ENCODE measurements at regions not wholly inside any gene's neighbourhood (a gene's known extent, or its start where the extent isn't known, plus 50 kb on each side); places are given as distances from the start of the nearest gene placed in this dataset.

DNA sequence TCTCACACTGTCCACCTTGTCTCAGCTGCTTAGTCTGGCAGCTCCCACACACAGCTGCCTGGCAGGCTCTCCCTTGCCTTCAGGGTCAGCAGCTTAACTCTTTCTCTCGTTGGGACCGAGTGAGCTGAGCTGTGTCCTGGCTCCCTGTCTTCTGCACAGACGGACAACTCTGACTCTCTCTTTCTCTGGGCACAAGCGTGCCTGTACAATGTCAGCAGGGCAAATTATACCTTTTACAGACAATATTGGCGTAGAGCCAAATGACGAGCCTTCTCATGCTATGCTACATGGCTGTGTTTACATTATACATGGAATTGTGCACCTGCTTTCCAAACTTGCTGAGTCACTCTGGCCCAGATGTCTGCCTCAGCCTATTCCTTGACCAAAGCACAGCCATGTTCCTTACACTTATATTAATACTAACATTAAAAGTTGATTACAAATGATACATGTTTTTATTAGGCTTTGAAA is 188.6 kb downstream of the CYLC2 start:
- Histone ChIP-seq H3K27ac (ENCODE audit: low read depth, low read length) (no peak overlapping the region), H4K20me1 (ENCODE audit: insufficient read depth, low read length) (no peaks in the 10 kb centered on the region), H3K27me3 (ENCODE audit: insufficient read depth, low read length) (no peaks in the 10 kb centered on the region), H2AFZ (ENCODE audit: low read length) (no peak overlapping the region), H3K4me2 (ENCODE audit: insufficient read depth, low read length) (no peak overlapping the region), H3K4me3 (ENCODE audit: insufficient read depth, low read length) (no peak overlapping the region), H3K79me2 (ENCODE audit: insufficient read depth, low read length) (no peaks in the 10 kb centered on the region), H3K9me3 (ENCODE audit: low read depth, low read length) (peaks cover 7% of the 10 kb centered on the region), H3K36me3 (ENCODE audit: insufficient read depth, low read length) (no peaks in the 10 kb centered on the region), H3K4me1 (ENCODE audit: insufficient read depth, low read length) (no peaks in the 10 kb centered on the region)
- DNase-seq (ENCODE audit: insufficient read length, low spot score, missing footprints) = no peak
- TF ChIP-seq, protein P1, sequence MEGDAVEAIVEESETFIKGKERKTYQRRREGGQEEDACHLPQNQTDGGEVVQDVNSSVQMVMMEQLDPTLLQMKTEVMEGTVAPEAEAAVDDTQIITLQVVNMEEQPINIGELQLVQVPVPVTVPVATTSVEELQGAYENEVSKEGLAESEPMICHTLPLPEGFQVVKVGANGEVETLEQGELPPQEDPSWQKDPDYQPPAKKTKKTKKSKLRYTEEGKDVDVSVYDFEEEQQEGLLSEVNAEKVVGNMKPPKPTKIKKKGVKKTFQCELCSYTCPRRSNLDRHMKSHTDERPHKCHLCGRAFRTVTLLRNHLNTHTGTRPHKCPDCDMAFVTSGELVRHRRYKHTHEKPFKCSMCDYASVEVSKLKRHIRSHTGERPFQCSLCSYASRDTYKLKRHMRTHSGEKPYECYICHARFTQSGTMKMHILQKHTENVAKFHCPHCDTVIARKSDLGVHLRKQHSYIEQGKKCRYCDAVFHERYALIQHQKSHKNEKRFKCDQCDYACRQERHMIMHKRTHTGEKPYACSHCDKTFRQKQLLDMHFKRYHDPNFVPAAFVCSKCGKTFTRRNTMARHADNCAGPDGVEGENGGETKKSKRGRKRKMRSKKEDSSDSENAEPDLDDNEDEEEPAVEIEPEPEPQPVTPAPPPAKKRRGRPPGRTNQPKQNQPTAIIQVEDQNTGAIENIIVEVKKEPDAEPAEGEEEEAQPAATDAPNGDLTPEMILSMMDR (IDR thresholded peaks at IDR 0.05; ENCODE audit: extremely low read depth, low read depth, low read length) = no peak

DNA sequence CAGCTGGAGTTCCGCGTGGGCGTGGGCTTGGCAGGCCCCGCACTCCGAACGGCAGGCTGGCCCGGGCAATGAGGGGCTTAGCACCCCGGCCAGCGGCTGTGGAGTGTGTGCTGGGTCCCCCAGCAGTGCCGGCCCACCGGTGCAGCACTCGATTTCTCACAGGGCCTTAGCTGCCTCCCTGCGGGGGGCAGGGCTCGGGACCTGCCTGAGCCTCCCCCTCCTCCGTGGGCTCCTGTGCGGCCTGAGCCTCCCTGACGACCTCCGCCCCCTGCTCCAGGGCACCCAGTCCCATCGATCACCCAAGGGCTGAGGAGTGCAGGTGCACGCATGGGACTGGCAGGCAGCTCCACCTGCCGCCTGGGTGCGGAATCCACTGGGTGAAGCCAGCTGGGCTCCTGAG is 191.8 kb downstream of the CYLC2 start:
- Histone ChIP-seq H3K4me3 (ENCODE audit: insufficient read depth, low read length) (no peak overlapping the region), H3K4me2 (ENCODE audit: insufficient read depth, low read length) (no peak overlapping the region)
- DNase-seq (ENCODE audit: insufficient read length, low spot score, missing footprints) = no peak

DNA sequence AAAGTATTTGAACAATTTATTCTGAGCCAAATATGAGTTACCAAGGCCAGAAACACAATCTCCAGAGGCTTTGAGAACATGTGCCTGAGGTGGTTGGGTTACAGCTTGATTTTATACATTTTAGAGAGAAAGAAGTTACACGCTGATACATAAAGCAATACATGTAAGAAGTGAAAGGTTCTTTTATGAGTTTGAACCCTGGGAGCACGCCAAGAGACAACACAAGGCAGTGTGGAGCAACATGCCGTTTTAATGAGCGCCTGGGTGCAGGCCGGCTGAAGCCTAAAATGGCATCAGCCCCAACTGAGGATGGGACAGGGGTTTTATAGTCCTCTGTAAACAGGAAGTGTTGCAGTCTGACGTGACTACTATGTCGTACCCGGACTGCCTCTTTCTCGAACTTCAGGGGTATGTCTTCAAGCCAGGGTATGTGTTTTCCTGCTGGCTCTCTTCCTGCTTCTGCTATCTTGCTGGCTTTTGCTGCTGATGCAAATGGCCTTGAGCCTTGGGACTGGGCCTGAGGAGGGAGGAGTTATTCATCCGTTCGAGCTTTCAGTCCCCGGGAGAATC is 193.7 kb downstream of the CYLC2 start:
- H4K20me1 ChIP-seq (ENCODE audit: insufficient read depth, low read length) = no peaks in the 10 kb centered on the region
- H3K4me1 ChIP-seq (ENCODE audit: insufficient read depth, low read length) = no peaks in the 10 kb centered on the region
- H3K4me2 ChIP-seq (ENCODE audit: insufficient read depth, low read length) = no peak overlapping the region
- DNase-seq (ENCODE audit: insufficient read length, low spot score, missing footprints) = no peak
- H3K27me3 ChIP-seq (ENCODE audit: insufficient read depth, low read length) = no peaks in the 10 kb centered on the region
- TF ChIP-seq, protein P1 (IDR thresholded peaks at IDR 0.05; ENCODE audit: extremely low read depth, low read depth, low read length) = no peak
- H3K9me3 ChIP-seq (ENCODE audit: low read depth, low read length) = peaks cover 2% of the 10 kb centered on the region
- no peaks in the 10 kb centered on the region for H3K79me2 ChIP-seq (ENCODE audit: insufficient read depth, low read length)
- H3K36me3 ChIP-seq (ENCODE audit: insufficient read depth, low read length) = no peaks in the 10 kb centered on the region
- H3K4me3 ChIP-seq (ENCODE audit: insufficient read depth, low read length) = no peak overlapping the region
- no peak overlapping the region for H2AFZ ChIP-seq (ENCODE audit: low read length)
- H3K27ac ChIP-seq (ENCODE audit: low read depth, low read length) = no peak overlapping the region

More for the DNA sequence above, 191.8 kb downstream of the CYLC2 start:
- no peaks in the 10 kb centered on the region for H3K36me3 ChIP-seq (ENCODE audit: insufficient read depth, low read length)
- H3K27ac ChIP-seq (ENCODE audit: low read depth, low read length) = no peak overlapping the region
- no peaks in the 10 kb centered on the region for H3K4me1 ChIP-seq (ENCODE audit: insufficient read depth, low read length)
- no peaks in the 10 kb centered on the region for H3K79me2 ChIP-seq (ENCODE audit: insufficient read depth, low read length)
- no peak overlapping the region for H2AFZ ChIP-seq (ENCODE audit: low read length)
- TF ChIP-seq, protein P1 (IDR thresholded peaks at IDR 0.05; ENCODE audit: extremely low read depth, low read depth, low read length) = no peak
- no peaks in the 10 kb centered on the region for H4K20me1 ChIP-seq (ENCODE audit: insufficient read depth, low read length)
- H3K27me3 ChIP-seq (ENCODE audit: insufficient read depth, low read length) = no peaks in the 10 kb centered on the region
- H3K9me3 ChIP-seq (ENCODE audit: low read depth, low read length) = peaks cover 5% of the 10 kb centered on the region

DNA sequence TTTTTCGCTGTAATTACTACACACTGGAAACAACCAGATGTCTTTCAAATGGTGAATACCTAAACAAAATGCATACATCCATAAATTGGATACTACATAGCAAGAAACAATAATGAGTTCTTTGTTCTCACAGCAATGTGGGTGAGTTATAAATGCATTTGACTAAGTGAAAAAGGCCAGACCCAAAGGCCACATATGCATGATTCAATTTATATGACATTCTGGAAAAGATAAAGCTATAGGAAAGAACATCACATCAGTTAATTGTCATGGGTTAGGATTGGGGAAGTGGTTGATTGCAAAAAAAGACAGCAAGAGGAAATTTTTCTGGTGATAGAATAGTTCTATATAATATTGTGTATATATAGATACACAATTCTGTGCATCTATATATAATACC is 198.9 kb downstream of the CYLC2 start:
- Histone ChIP-seq H3K36me3 (ENCODE audit: insufficient read depth, low read length) (no peaks in the 10 kb centered on the region), H3K27me3 (ENCODE audit: insufficient read depth, low read length) (no peaks in the 10 kb centered on the region), H3K4me1 (ENCODE audit: insufficient read depth, low read length) (no peaks in the 10 kb centered on the region), H3K27ac (ENCODE audit: low read depth, low read length) (no peak overlapping the region), H3K4me3 (ENCODE audit: insufficient read depth, low read length) (no peak overlapping the region), H3K4me2 (ENCODE audit: insufficient read depth, low read length) (no peak overlapping the region), H2AFZ (ENCODE audit: low read length) (no peak overlapping the region), H3K9me3 (ENCODE audit: low read depth, low read length) (no peaks in the 10 kb centered on the region), H3K79me2 (ENCODE audit: insufficient read depth, low read length) (no peaks in the 10 kb centered on the region), H4K20me1 (ENCODE audit: insufficient read depth, low read length) (no peaks in the 10 kb centered on the region)
- DNase-seq (ENCODE audit: insufficient read length, low spot score, missing footprints) = no peak
- TF ChIP-seq, protein P1 (IDR thresholded peaks at IDR 0.05; ENCODE audit: extremely low read depth, low read depth, low read length) = no peak
